Hepatocyte (in vitro differentiated cells): ENCODE measurements at regions not wholly inside any gene's neighbourhood (a gene's known extent, or its start where the extent isn't known, plus 50 kb on each side); places are given as distances from the start of the nearest gene placed in this dataset.

Experiments
- CTCF ChIP-seq: fragments of 200-600 bp; sonication (generic); IDR thresholded peaks from 2 replicates; pipeline ENCODE4 v1.5.1; 2016; ENCODE audit warnings: antibody characterized with exemption, mild to moderate bottlenecking; ENCODE audit not compliant: poor library complexity
- EZH2 ChIP-seq: fragments of 200-600 bp; sonication (generic); IDR thresholded peaks from 2 replicates; pipeline ENCODE4 v1.6.1; 2016; ENCODE audit warnings: antibody characterized with exemption, mild to moderate bottlenecking, borderline replicate concordance

- TF ChIP-seq CTCF (no peak), EZH2 (no peak)
Measured at GRCh38 chr2:180677930-180678624, 302.3 kb upstream of the UBE2E3 start.
